Immature natural killer cell (primary cell): ENCODE measurements at regions not wholly inside any gene's neighbourhood (a gene's known extent, or its start where the extent isn't known, plus 50 kb on each side); places are given as distances from the start of the nearest gene placed in this dataset.
"Not testable (repeated sequence)": the region's sequence is repeated elsewhere in the genome, so short reads cannot be mapped to it uniquely, and the experiment has no call there.

Source experiments
- DNase-seq, 3 donors: peaks; one replicate each; pipeline ENCODE4 v3.0.0; 2022; ENCODE audit warnings: mixed read lengths in 1 of 3
- H3K27ac Mint-ChIP-seq, 6 donors: one replicate each; pipeline ENCODE4 v1.8.0; 2020; ENCODE audit warnings: mixed read lengths in 6 of 6, mild to moderate bottlenecking in 5 of 6, inconsistent platforms in 4 of 6, moderate library complexity in 3 of 6
- H3K27me3 Mint-ChIP-seq, 3 donors: one replicate each; pipeline ENCODE4 v1.8.0; 2020 to 2021; ENCODE audit warnings: low read depth in 3 of 3, mild to moderate bottlenecking in 3 of 3, mixed read lengths in 3 of 3, moderate library complexity in 3 of 3, inconsistent platforms in 1 of 3
- H3K36me3 Mint-ChIP-seq, 3 donors: one replicate each; pipeline ENCODE4 v1.8.0; 2020; ENCODE audit warnings: mixed read lengths in 3 of 3, inconsistent platforms in 2 of 3, mild to moderate bottlenecking in 2 of 3
- H3K4me1 Mint-ChIP-seq, 2 donors: one replicate each; pipeline ENCODE4 v1.8.0; 2020; ENCODE audit warnings: inconsistent platforms in 2 of 2, mild to moderate bottlenecking in 2 of 2, mixed read lengths in 2 of 2, moderate library complexity in 1 of 2
- H3K4me3 Mint-ChIP-seq, 5 donors: one replicate each; pipeline ENCODE4 v1.8.0; 2020; ENCODE audit warnings: mild to moderate bottlenecking in 5 of 5, mixed read lengths in 5 of 5, inconsistent platforms in 3 of 5, moderate library complexity in 3 of 5
- H3K9me3 Mint-ChIP-seq, 6 donors: one replicate each; pipeline ENCODE4 v1.8.0; 2020; ENCODE audit warnings: mild to moderate bottlenecking in 6 of 6, mixed read lengths in 6 of 6, inconsistent platforms in 4 of 6, moderate library complexity in 3 of 6

GRCh38 chr15:70602834-70603560, 160.4 kb downstream of the UACA start:
- Mint-ChIP-seq H3K27ac (no peak overlapping the region), H3K27me3 (peaks cover 3 to 10% (median 3%) of the 10 kb centered on the region in 3 donors), H3K36me3 (peaks cover 0 to 12% (median 0%) of the 10 kb centered on the region in 3 donors), H3K9me3 (peaks cover 0 to 6% (median 0%) of the 10 kb centered on the region in 6 donors), H3K4me1 (no peaks in the 10 kb centered on the region), H3K4me3 (no peak overlapping the region)
- DNase-seq = no peak

- peaks cover 0 to 6% (median 0%) of the 10 kb centered on the region in 6 donors for H3K9me3 Mint-ChIP-seq
- no peak overlapping the region for H3K4me3 Mint-ChIP-seq
- peaks cover 0 to 8% (median 0%) of the 10 kb centered on the region in 3 donors for H3K36me3 Mint-ChIP-seq
- no peaks in the 10 kb centered on the region for H3K4me1 Mint-ChIP-seq
- no peak for DNase-seq
- H3K27me3 Mint-ChIP-seq = peaks cover 3 to 10% (median 3%) of the 10 kb centered on the region in 3 donors
- no peak overlapping the region for H3K27ac Mint-ChIP-seq
Observed at GRCh38 chr15:70602281-70602680, 161.1 kb downstream of the UACA start.

GRCh38 chr15:70597945-70598344, 165.4 kb downstream of the UACA start:
- Mint-ChIP-seq H3K4me3 (no peak overlapping the region), H3K27ac (no peak overlapping the region), H3K36me3 (peaks cover 9 to 13% (median 12%) of the 10 kb centered on the region in 3 donors), H3K9me3 (peaks cover 6 to 24% (median 13%) of the 10 kb centered on the region in 6 donors), H3K27me3 (peaks cover 3 to 10% (median 8%) of the 10 kb centered on the region in 3 donors), H3K4me1 (no peaks in the 10 kb centered on the region)
- DNase-seq = no peak

GRCh38 chr15:70597056-70597603, 166.2 kb downstream of the UACA start:
- H3K27me3 Mint-ChIP-seq = peaks cover 3 to 8% (median 8%) of the 10 kb centered on the region in 3 donors

DNA sequence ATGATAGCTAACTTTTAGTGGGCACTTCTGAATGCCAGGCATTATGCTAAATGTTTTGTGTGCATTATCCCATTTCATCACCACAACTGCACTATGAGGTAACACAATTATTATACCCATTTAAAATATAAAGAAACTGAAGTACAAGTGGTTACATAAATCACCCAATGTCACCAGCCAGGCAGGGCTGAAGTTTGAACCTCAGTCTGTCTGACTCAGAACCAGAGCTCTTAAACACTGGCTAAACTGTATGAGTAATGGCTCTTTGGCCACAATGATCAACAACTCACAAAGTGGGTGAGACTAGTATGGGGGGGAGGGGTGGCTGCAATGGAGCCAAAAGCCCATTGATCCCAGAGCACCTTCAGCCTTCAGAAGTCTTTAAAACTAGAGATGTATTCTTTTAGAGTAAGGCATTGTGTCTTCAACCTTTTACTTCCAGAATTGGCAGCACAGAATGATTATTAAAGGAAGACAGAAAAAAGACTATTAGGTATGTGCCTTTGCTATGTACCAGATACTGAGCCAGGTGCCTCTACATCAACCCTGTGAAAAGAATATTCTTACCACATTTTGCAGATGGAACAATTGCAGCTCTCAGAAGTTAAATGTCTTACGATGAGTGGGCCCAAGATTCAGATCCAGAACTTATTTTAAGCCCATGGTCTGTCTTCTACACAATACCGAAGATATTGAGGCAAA, 166.9 kb downstream of the UACA start:
- no peaks in the 10 kb centered on the region for H3K4me1 Mint-ChIP-seq
- H3K9me3 Mint-ChIP-seq = peaks cover 8 to 24% (median 14%) of the 10 kb centered on the region in 6 donors
- no peak overlapping the region for H3K27ac Mint-ChIP-seq
- peaks cover 12 to 15% (median 13%) of the 10 kb centered on the region in 3 donors for H3K36me3 Mint-ChIP-seq
- DNase-seq = no peak
- peaks cover 3 to 8% (median 8%) of the 10 kb centered on the region in 3 donors for H3K27me3 Mint-ChIP-seq
- no peak overlapping the region for H3K4me3 Mint-ChIP-seq

More at GRCh38 chr15:70597056-70597603, 166.2 kb downstream of the UACA start:
- H3K9me3 Mint-ChIP-seq = peaks cover 8 to 24% (median 13%) of the 10 kb centered on the region in 6 donors
- H3K36me3 Mint-ChIP-seq = peaks cover 12 to 13% (median 12%) of the 10 kb centered on the region in 3 donors
- no peaks in the 10 kb centered on the region for H3K4me1 Mint-ChIP-seq
- DNase-seq = no peak
- no peak overlapping the region for H3K27ac Mint-ChIP-seq
- H3K4me3 Mint-ChIP-seq = no peak overlapping the region

GRCh38 chr15:70593795-70594194, 169.6 kb downstream of the UACA start:
- DNase-seq = no peak
- Mint-ChIP-seq H3K4me1 (peaks cover 9% of the 10 kb centered on the region in 2 donors), H3K36me3 (peaks cover 4 to 15% (median 13%) of the 10 kb centered on the region in 3 donors), H3K27me3 (peaks cover 5 to 7% (median 6%) of the 10 kb centered on the region in 3 donors), H3K4me3 (no peak overlapping the region), H3K9me3 (peaks cover 8 to 18% (median 12%) of the 10 kb centered on the region in 6 donors), H3K27ac (no peak overlapping the region)

GRCh38 chr15:70589728-70590127, 173.6 kb downstream of the UACA start:
- H3K4me3 Mint-ChIP-seq = no peak overlapping the region
- H3K27me3 Mint-ChIP-seq = peaks cover 10 to 15% (median 10%) of the 10 kb centered on the region in 3 donors
- DNase-seq = no peak
- H3K36me3 Mint-ChIP-seq = peaks cover 4 to 12% (median 6%) of the 10 kb centered on the region in 3 donors
- H3K9me3 Mint-ChIP-seq = peaks cover 7 to 11% (median 9%) of the 10 kb centered on the region in 6 donors
- no peak overlapping the region for H3K27ac Mint-ChIP-seq
- H3K4me1 Mint-ChIP-seq = peaks cover 16 to 21% of the 10 kb centered on the region in 2 donors

GRCh38 chr15:70589221-70589620, 174.1 kb downstream of the UACA start:
- no peak for DNase-seq
- Mint-ChIP-seq H3K36me3 (peaks cover 3 to 9% (median 4%) of the 10 kb centered on the region in 3 donors), H3K4me3 (no peak overlapping the region), H3K27ac (no peak overlapping the region), H3K9me3 (peaks cover 4 to 6% (median 6%) of the 10 kb centered on the region in 6 donors), H3K4me1 (peaks cover 16 to 21% of the 10 kb centered on the region in 2 donors), H3K27me3 (peaks cover 9 to 15% (median 10%) of the 10 kb centered on the region in 3 donors)

DNA sequence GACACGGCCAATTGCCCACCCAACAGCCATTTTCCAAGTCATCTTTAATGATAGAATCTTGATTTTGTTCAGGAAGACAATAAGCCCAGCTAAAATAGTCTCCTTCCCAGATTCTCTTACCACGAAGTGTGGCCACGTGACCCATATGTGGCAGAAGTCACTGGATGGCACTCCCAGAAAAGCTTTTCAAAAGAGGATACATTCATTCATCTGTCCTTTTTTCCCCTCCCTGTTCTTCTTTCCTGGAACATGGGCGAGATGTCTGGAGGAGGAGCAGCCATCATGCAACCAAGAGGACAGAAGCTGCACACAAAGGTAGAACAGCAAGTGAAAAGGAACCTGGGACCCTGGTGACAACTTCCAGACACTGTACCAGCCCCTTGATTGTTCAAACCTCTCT, 174.7 kb downstream of the UACA start:
- no peak overlapping the region for H3K27ac Mint-ChIP-seq
- H3K4me3 Mint-ChIP-seq = no peak overlapping the region
- H3K36me3 Mint-ChIP-seq = peaks cover 0 to 6% (median 0%) of the 10 kb centered on the region in 3 donors
- peaks cover 0 to 3% (median 0%) of the 10 kb centered on the region in 6 donors for H3K9me3 Mint-ChIP-seq
- DNase-seq = no peak
- H3K27me3 Mint-ChIP-seq = peaks cover 6 to 18% (median 10%) of the 10 kb centered on the region in 3 donors
- peaks cover 16 to 21% of the 10 kb centered on the region in 2 donors for H3K4me1 Mint-ChIP-seq

- peaks cover 16 to 21% of the 10 kb centered on the region in 2 donors for H3K4me1 Mint-ChIP-seq
- H3K27me3 Mint-ChIP-seq = peaks cover 6 to 17% (median 10%) of the 10 kb centered on the region in 3 donors
- H3K27ac Mint-ChIP-seq = no peak overlapping the region
- peaks cover 0 to 3% (median 0%) of the 10 kb centered on the region in 6 donors for H3K9me3 Mint-ChIP-seq
- no peak for DNase-seq
- no peak overlapping the region for H3K4me3 Mint-ChIP-seq
- H3K36me3 Mint-ChIP-seq = peaks cover 0 to 6% (median 0%) of the 10 kb centered on the region in 3 donors
Observed at GRCh38 chr15:70587896-70588567, 175.3 kb downstream of the UACA start.

DNA sequence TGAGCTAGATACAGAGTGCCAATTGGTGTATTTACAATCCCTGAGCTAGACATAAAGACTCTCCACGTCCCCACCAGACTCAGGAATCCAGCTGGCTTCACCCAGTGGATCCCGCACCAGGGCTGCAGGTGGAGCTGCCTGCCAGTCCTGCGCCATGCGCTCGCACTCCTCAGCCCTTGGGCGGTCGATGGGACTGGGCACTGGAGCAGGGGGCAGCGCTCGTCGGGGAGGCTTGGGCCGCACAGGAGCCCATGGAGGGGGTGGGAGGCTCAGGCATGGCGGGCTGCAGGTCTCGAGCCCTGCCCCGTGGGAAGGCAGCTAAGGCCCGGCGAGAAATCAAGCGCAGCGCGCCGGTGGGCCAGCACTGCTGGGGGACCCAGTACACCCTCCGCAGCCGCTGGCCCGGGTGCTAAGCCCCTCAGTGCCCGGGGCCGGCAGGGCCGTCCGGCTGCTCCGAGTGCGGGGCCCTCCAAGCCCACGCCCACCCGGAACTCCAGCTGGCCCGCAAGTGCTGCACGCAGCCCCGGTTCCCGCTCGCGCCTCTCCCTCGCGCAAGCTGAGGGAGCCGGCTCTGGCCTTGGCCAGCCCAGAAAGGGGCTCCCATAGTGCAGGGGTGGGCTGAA, 176.2 kb downstream of the UACA start:
- not testable (repeated sequence) for H3K9me3 Mint-ChIP-seq, H3K4me3 Mint-ChIP-seq, DNase-seq, H3K27ac Mint-ChIP-seq, H3K36me3 Mint-ChIP-seq
- peaks cover 16 to 21% of the 10 kb centered on the region in 2 donors for H3K4me1 Mint-ChIP-seq
- peaks cover 6 to 17% (median 10%) of the 10 kb centered on the region in 3 donors for H3K27me3 Mint-ChIP-seq

DNA sequence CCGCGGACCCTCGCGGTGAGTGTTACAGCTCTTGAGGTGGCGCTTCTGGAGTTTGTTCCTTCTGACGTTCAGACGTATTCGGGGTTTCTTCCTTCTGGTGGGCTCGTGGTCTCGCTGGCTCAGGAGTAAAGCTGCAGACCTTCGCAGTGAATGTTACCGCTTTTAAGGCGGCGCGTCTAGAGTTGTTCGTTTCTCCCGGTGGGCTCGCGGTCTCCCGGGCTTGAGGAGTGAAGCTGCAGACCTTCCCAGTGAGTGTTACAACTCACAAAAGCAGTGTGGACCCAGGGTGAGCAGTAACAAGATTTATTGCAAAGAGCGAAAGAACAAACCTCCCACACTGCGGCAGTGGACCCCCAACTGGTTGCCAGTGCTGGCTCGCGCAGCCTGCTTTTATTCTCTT, 177.1 kb downstream of the UACA start:
- no peak overlapping the region for H3K27ac Mint-ChIP-seq
- H3K27me3 Mint-ChIP-seq = peaks cover 6 to 17% (median 10%) of the 10 kb centered on the region in 3 donors

DNA sequence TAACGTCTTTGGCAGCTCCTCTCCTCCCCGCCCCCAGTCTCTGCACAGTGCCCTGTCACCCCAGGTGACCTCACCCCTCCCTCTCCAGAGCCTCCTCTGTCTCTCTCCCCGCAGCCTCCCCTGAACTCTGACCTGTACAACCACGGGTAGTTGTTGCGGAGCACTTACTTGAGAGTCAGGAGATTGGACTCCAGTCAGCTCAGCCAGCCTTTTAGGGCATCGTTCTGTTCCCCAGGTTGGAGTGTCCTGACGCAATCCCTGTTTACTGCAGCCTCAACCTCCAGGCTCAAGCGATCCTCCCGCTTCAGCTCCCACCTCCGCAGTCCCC, 177.7 kb downstream of the UACA start:
- Mint-ChIP-seq H3K9me3 (no peaks in the 10 kb centered on the region), H3K27ac (no peak overlapping the region), H3K27me3 (peaks cover 6 to 17% (median 10%) of the 10 kb centered on the region in 3 donors), H3K4me3 (peak overlapping the region in 1 of 5 donors; percentile 45), H3K36me3 (no peaks in the 10 kb centered on the region), H3K4me1 (peaks cover 16 to 21% of the 10 kb centered on the region in 2 donors)
- DNase-seq = no peak

More for the DNA sequence above, 177.1 kb downstream of the UACA start:
- no peak for DNase-seq
- no peaks in the 10 kb centered on the region for H3K9me3 Mint-ChIP-seq
- no peaks in the 10 kb centered on the region for H3K36me3 Mint-ChIP-seq
- peak overlapping the region in 1 of 5 donors; percentile 45 for H3K4me3 Mint-ChIP-seq
- H3K4me1 Mint-ChIP-seq = peaks cover 16 to 21% of the 10 kb centered on the region in 2 donors
